VCaP (cell line): ENCODE measurements at regions not wholly inside any gene's neighbourhood (a gene's known extent, or its start where the extent isn't known, plus 50 kb on each side); places are given as distances from the start of the nearest gene placed in this dataset.
"Not testable (repeated sequence)": the region's sequence is repeated elsewhere in the genome, so short reads cannot be mapped to it uniquely, and the experiment has no call there.

ENCODE experiments used
- H3K27ac ChIP-seq: fragments of 450-650 bp; 2 replicates; pipeline ENCODE4 v1.5.1; 2017
- TF ChIP-seq, protein P1 (sequence below): fragments of 450-650 bp; conservative IDR thresholded peaks from 2 replicates; pipeline ENCODE4 v1.5.1; 2017; ENCODE audit warnings: mild to moderate bottlenecking, moderate library complexity

DNA sequence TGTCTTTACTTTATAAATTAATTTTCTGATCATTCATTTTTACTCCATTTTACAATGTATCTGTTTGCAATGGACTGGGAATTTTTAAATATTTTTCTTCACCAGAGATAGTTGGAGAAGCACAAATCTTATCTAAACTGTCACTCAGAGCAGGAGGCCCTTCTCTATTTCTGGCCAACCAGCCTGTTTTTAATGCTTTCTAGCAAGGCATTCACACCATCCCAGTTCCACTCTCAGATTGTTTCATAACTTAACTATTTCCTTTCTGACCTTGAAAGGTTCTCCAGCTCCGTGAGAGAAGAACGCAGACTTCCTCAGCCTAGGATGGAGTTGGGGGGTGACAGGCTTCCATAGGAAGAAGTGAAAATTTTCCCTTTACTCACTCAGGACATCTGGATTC is 155.8 kb downstream of the SKIDA1 start:
- TF ChIP-seq, protein P1, sequence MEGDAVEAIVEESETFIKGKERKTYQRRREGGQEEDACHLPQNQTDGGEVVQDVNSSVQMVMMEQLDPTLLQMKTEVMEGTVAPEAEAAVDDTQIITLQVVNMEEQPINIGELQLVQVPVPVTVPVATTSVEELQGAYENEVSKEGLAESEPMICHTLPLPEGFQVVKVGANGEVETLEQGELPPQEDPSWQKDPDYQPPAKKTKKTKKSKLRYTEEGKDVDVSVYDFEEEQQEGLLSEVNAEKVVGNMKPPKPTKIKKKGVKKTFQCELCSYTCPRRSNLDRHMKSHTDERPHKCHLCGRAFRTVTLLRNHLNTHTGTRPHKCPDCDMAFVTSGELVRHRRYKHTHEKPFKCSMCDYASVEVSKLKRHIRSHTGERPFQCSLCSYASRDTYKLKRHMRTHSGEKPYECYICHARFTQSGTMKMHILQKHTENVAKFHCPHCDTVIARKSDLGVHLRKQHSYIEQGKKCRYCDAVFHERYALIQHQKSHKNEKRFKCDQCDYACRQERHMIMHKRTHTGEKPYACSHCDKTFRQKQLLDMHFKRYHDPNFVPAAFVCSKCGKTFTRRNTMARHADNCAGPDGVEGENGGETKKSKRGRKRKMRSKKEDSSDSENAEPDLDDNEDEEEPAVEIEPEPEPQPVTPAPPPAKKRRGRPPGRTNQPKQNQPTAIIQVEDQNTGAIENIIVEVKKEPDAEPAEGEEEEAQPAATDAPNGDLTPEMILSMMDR, result no peak
- H3K27ac ChIP-seq, result no peak overlapping the region

DNA sequence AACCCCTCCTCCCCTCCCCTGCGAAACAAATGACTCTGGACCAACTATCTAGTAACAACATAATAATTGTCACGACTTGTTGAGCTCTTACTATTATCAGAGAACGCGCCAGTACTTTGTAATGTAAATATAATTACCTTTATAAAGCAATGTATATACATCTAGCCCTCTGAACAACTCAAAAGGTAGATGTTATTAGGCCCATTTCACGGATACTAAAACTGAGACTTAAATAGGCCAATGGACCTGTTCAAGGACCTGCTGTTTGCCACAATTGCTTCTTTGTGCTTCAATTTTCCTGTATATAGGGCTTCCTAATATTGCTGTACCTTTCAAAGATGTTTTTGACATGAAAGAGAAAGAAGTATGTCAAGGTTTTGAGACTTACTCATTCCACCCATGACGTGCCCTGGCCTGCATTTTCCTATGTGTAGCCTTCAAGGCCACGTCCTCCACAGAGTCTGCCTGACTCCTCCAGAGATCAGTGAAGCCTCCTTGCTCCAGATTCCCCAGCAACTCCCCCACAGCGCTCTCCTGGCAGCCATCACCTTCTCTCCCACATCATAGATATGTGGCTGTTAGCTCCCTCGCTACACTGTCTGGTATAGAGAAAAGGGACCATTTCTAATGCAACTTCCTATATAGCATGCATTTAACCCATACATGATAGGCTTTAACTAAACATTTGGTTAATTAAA is 156.6 kb downstream of the SKIDA1 start:
- H3K27ac ChIP-seq, result no peak overlapping the region
- TF ChIP-seq, protein P1, result no peak

DNA sequence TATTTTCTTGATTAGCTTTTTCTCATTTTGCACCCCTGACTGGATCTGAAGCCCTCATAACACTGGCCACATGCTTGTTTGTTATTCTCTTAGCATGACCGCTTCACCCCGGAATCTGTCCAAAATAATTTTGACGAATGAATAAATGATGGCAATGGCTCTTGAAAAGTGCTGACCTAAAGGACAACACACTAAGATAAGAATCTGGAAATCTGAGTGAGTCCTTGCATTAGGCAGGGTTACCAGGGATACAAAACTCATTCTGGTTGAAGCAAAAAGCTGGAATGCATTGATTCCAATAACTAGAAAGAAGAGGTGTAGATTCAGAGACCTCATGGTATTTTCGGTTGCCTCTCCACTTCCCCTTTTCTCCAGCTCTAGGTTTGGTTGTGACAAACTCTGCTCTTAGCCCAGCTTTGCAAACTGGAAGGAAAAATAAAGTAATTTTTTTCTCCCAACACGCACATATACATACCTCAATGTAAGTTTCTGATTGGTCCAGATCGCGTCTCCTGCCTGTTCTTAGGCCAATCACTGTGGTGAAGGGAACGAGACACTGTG is 157.4 kb downstream of the SKIDA1 start:
- TF ChIP-seq, protein P1, result no peak
- H3K27ac ChIP-seq, result no peak overlapping the region

DNA sequence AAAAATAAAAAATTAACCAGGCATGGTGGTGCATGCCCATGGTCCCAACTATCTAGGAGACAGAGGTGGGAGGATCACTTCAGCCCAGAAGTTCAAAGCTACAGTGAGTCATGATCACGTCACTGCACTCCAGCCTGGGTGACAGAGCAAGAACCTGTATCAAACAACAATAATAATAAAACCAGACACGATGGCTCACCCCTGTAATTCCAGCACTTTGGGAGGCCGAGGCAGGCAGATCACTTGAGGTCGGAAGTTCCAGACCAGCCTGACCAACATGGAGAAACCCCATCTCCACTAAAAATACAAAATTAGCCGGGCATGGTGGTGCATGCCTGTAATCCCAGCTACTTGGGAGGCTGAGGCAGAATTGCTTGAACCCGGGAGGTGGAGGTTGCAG is 159.4 kb downstream of the SKIDA1 start:
- H3K27ac ChIP-seq, result not testable (repeated sequence)

DNA sequence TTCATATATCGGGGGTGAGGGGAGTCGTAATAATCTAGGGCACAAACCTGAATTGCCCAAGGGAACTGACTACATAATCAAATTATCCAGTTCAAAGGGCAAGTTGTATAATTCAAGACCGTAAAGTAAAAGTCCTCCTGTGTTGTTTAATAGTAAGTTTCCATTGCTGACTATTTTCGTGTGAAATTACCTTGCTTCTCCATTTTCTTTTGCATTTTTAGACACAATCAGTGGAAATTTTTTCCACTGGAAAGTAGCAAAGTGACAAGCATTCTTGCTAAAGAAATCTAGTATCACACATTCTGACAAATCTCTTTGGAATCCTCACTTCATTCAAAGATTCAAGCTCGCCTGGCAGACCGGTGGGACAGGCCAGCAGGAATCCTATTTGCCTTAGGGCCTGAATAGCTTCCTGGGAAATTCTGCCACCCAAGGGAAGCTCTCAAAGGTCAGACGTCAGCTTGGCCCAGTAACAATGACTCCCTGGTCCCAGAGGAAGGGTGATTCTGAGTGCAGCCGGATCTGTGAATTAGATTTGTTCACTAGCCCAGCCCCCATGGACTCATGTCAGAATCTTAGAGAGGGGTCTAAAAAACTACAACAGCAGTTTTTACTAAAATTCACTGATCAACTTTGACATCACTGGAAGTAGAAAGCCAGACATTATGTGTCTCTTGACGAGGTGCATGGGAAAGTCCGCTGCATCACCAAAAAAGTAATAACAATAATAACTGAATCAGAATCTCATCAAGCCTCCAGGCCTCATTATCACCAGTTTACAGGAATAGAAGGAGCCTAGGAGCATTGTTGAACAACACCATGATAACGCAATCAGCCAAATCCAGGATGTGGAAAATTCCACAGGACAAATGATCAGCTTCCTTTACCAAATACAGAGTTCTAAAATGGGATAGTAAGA is 161.0 kb downstream of the SKIDA1 start:
- H3K27ac ChIP-seq, result peak overlapping the region; percentile 68
- TF ChIP-seq, protein P1, result no peak

DNA sequence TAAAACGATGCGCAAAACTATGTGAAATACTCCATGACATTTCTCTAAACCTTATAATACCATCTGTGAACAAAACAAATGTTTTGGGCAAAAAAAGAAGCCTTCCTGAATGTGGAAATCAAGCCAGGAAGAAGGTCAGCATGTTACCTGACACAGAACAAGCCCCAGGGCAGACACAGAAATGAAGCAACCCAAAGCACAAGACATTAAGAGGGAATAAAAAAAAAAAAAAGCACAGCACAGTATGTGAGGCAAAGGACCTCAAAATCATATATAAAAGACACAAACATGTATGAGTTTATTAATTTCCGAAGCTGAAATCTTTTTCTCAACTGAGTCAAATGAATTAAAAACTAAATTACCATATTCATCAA is 161.8 kb downstream of the SKIDA1 start:
- peak overlapping the region; percentile 68 for H3K27ac ChIP-seq
- TF ChIP-seq, protein P1, result no peak

DNA sequence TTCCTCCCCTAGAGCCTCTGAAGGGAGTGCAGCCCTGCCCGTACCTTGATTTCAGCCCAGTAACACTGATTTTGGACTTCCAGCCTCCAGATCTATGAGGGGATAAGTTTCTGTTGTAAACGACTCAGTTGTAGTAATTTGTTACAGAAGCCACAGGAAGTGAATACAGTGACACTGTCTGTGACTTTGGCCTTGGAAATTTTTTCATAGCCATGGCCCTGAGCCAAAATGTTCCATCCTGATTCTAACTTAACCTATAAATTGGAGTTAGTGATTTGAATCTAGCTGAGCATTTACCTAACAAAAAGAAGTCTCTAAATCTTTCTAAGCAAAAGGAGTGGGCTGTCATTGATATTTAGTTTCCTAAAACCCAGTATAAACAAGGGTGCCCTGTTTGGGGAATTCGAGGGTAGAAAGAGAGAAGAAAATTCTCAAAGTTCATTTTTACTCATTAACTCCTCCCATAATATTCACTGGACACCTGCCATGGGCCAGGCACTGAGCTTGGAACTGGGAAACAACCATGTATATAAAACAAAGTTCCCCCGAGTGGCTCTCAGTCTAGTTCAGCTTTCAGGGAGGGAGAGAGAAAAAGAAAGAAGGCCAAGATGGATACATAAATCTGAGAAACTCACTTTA is 162.3 kb downstream of the SKIDA1 start:
- TF ChIP-seq, protein P1, result no peak
- H3K27ac ChIP-seq, result peak overlapping the region; percentile 68
